K562 (cell line): ENCODE measurements at regions not wholly inside any gene's neighbourhood (a gene's known extent, or its start where the extent isn't known, plus 50 kb on each side); places are given as distances from the start of the nearest gene placed in this dataset.

Experiments used
- ATF3 ChIP-seq, 2 experiments: fragments of 450-650 bp in 1 of 2; sonication (generic) in 1 of 2; formaldehyde crosslinking in 1 of 2; IDR thresholded peaks in 1 of 2; conservative IDR thresholded peaks in 1 of 2; 2 replicates each; pipeline versions ENCODE4 v1.6.1 to v1.8.1; 2016 to 2023; ENCODE audit warnings: mild to moderate bottlenecking in 2 of 2, moderate library complexity in 2 of 2, inconsistent platforms in 1 of 2, missing genetic modification reagents in 1 of 2
- HNRNPL ChIP-seq: fragments of 200-400 bp; formaldehyde crosslinking; IDR thresholded peaks from 2 replicates; pipeline ENCODE4 v1.6.1; 2017; ENCODE audit warnings: low read depth, mild to moderate bottlenecking, low read length
- ID3 ChIP-seq, 2 experiments: fragments of 250-450 bp in 1 of 2; fragments of 450-650 bp in 1 of 2; sonication (Bioruptor Pico) in 1 of 2; IDR thresholded peaks; 2 replicates each; pipeline versions ENCODE4 v1.6.1 to v1.8.0; 2016 to 2021; ENCODE audit warnings: mild to moderate bottlenecking in 2 of 2, moderate library complexity in 2 of 2, missing compliant biosample characterization in 1 of 2, missing genetic modification characterization in 1 of 2
- NR2C2 ChIP-seq, 2 experiments: fragments of 200-800 bp in 1 of 2; sonication (Bioruptor generic) in 1 of 2; sonication (generic) in 1 of 2; formaldehyde crosslinking in 1 of 2; IDR thresholded peaks; 2 replicates each; pipeline versions ENCODE4 v1.6.1 to v1.8.0; 2016 to 2022; ENCODE audit warnings: mild to moderate bottlenecking in 1 of 2, missing compliant biosample characterization in 1 of 2, missing genetic modification characterization in 1 of 2, missing genetic modification reagents in 1 of 2
- POLR2A ChIP-seq: fragments of 450-650 bp; conservative IDR thresholded peaks from 2 replicates; pipeline ENCODE4 v1.6.1; 2016
- RFX5 ChIP-seq: IDR thresholded peaks from 2 replicates; pipeline ENCODE4 v1.6.1; 2011; ENCODE audit warnings: low read depth, mild to moderate bottlenecking, improper control_type of control experiment, low read length
- TFAM ChIP-seq: fragments of 250-450 bp; sonication (Bioruptor Pico); conservative IDR thresholded peaks from 2 replicates; pipeline ENCODE4 v1.5.0; 2021; ENCODE audit warnings: mild to moderate bottlenecking, moderate library complexity
- USF2 ChIP-seq: sonication (generic); formaldehyde crosslinking; IDR thresholded peaks from 2 replicates; pipeline ENCODE4 v1.5.0; 2020; ENCODE audit warnings: missing genetic modification reagents
- XRCC5 ChIP-seq: fragments of 200-400 bp; formaldehyde crosslinking; IDR thresholded peaks from 2 replicates; pipeline ENCODE4 v1.6.1; 2017; ENCODE audit warnings: low read depth, mild to moderate bottlenecking, low read length
- ZC3H11A ChIP-seq: IDR thresholded peaks from 2 replicates; pipeline ENCODE4 v1.6.1; 2012; ENCODE audit warnings: low read depth, low read length, improper control_type of control experiment
- TF ChIP-seq, protein P1 (sequence below): IDR thresholded peaks from 3 replicates; pipeline ENCODE4 v1.6.1; 2011; ENCODE audit warnings: borderline replicate concordance, mild to moderate bottlenecking, moderate library complexity; ENCODE audit not compliant: insufficient read length; ENCODE audit errors: extremely low read depth
- TF ChIP-seq, protein P2 (sequence below), 3 experiments: IDR thresholded peaks in 2 of 3; conservative IDR thresholded peaks in 1 of 3; 2 replicates each; pipeline ENCODE4 v1.5.1; 2011 to 2012; ENCODE audit warnings: low read length in 3 of 3, mild to moderate bottlenecking in 3 of 3, control low read depth in 2 of 3, improper control_type of control experiment in 1 of 3, inconsistent platforms in 1 of 3, low read depth in 1 of 3, mixed read lengths in 1 of 3, moderate library complexity in 1 of 3; ENCODE audit not compliant: insufficient read depth in 2 of 3

DNA sequence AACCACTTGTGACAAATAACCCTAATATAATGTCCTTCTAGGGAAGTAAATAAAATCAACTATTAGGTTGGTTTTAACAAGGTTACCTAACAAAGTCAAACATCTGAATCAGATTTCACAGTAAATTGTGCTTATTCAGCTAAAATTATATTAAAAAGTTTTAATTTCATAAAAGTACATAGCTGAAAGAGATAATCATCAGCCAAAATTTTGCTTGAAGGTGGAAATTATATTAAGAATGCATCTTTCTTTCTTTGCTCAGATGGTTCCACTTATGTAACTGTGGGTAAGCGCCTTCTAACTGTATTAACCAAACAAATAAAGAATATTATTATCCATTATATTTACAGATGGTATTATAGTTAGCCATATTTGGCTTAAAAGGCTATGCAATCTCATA is 2840.3 kb upstream of the PCDH20 start:
- TF ChIP-seq POLR2A (no peak), HNRNPL (no peak), ZC3H11A (no peak), XRCC5 (no peak), TFAM (CRISPR knock-in tag) (no peak), RFX5 (no peak), NR2C2 (CRISPR knock-in tag; IDR thresholded peaks at IDR 0.05) (no peak), NR2C2 (tag; IDR thresholded peaks at IDR 0.05) (no peak), ID3 (CRISPR knock-in tag; IDR thresholded peaks at IDR 0.05) (no peak), ID3 (tag; IDR thresholded peaks at IDR 0.05) (no peak), ATF3 (IDR thresholded peaks at IDR 0.05) (no peak), ATF3 (CRISPR knock-in tag; conservative IDR thresholded peaks at IDR 0.05) (no peak), USF2 (CRISPR knock-in tag) (no peak)
- TF ChIP-seq, protein P1, sequence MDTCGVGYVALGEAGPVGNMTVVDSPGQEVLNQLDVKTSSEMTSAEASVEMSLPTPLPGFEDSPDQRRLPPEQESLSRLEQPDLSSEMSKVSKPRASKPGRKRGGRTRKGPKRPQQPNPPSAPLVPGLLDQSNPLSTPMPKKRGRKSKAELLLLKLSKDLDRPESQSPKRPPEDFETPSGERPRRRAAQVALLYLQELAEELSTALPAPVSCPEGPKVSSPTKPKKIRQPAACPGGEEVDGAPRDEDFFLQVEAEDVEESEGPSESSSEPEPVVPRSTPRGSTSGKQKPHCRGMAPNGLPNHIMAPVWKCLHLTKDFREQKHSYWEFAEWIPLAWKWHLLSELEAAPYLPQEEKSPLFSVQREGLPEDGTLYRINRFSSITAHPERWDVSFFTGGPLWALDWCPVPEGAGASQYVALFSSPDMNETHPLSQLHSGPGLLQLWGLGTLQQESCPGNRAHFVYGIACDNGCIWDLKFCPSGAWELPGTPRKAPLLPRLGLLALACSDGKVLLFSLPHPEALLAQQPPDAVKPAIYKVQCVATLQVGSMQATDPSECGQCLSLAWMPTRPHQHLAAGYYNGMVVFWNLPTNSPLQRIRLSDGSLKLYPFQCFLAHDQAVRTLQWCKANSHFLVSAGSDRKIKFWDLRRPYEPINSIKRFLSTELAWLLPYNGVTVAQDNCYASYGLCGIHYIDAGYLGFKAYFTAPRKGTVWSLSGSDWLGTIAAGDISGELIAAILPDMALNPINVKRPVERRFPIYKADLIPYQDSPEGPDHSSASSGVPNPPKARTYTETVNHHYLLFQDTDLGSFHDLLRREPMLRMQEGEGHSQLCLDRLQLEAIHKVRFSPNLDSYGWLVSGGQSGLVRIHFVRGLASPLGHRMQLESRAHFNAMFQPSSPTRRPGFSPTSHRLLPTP, result no peak
- TF ChIP-seq, protein P2, sequence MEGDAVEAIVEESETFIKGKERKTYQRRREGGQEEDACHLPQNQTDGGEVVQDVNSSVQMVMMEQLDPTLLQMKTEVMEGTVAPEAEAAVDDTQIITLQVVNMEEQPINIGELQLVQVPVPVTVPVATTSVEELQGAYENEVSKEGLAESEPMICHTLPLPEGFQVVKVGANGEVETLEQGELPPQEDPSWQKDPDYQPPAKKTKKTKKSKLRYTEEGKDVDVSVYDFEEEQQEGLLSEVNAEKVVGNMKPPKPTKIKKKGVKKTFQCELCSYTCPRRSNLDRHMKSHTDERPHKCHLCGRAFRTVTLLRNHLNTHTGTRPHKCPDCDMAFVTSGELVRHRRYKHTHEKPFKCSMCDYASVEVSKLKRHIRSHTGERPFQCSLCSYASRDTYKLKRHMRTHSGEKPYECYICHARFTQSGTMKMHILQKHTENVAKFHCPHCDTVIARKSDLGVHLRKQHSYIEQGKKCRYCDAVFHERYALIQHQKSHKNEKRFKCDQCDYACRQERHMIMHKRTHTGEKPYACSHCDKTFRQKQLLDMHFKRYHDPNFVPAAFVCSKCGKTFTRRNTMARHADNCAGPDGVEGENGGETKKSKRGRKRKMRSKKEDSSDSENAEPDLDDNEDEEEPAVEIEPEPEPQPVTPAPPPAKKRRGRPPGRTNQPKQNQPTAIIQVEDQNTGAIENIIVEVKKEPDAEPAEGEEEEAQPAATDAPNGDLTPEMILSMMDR (IDR thresholded peaks at IDR 0.05 in 2 of 3, conservative IDR thresholded peaks at IDR 0.05 in 1 of 3; ENCODE audit: insufficient read depth in 2 of 3, low read depth in 1 of 3, low read length in 3 of 3), result no peak
